Endodermal cell (in vitro differentiated cells): ENCODE measurements at regions not wholly inside any gene's neighbourhood (a gene's known extent, or its start where the extent isn't known, plus 50 kb on each side); places are given as distances from the start of the nearest gene placed in this dataset.

ENCODE experiments used
- DNase-seq: peaks from one replicate; pipeline ENCODE4 v3.0.0-alpha.2; 2017
- H3K27ac ChIP-seq: 2 replicates; pipeline ENCODE4 v1.5.1; 2013; ENCODE audit warnings: mild to moderate bottlenecking, low read depth, low read length, moderate library complexity
- H3K27me3 ChIP-seq: 2 replicates; pipeline ENCODE4 v1.6.1; 2013; ENCODE audit warnings: mild to moderate bottlenecking, low read length, moderate library complexity; ENCODE audit not compliant: insufficient read depth, control insufficient read depth, poor library complexity, severe bottlenecking
- H3K36me3 ChIP-seq: 2 replicates; pipeline ENCODE4 v1.7.0; 2013; ENCODE audit warnings: mild to moderate bottlenecking, low read length, moderate library complexity; ENCODE audit not compliant: control insufficient read depth, insufficient read depth
- H3K4me1 ChIP-seq: one replicate; pipeline ENCODE4 v1.7.0; 2013; ENCODE audit warnings: low read length; ENCODE audit not compliant: control insufficient read depth, insufficient read depth
- H3K4me3 ChIP-seq: 2 replicates; pipeline ENCODE4 v1.5.1; 2013; ENCODE audit warnings: mild to moderate bottlenecking, low read length, moderate library complexity
- H3K9ac ChIP-seq: 2 replicates; pipeline ENCODE4 v1.6.1; 2013; ENCODE audit warnings: mild to moderate bottlenecking, low read length, moderate library complexity; ENCODE audit not compliant: poor library complexity, severe bottlenecking; ENCODE audit errors: extremely low read depth
- H3K9me3 ChIP-seq: 2 replicates; pipeline ENCODE4 v1.6.1; 2013; ENCODE audit warnings: mild to moderate bottlenecking, low read length, moderate library complexity; ENCODE audit not compliant: control insufficient read depth
- H3K27ac Mint-ChIP-seq: 2 replicates; pipeline ENCODE4 v1.8.0; 2020; ENCODE audit warnings: mixed read lengths
- H3K27me3 Mint-ChIP-seq: 2 replicates; pipeline ENCODE4 v1.8.0; 2021; ENCODE audit warnings: mild to moderate bottlenecking, mixed read lengths; ENCODE audit not compliant: insufficient read depth
- H3K36me3 Mint-ChIP-seq: 2 replicates; pipeline ENCODE4 v1.8.0; 2020; ENCODE audit warnings: low read depth, mixed read lengths
- H3K4me1 Mint-ChIP-seq: 2 replicates; pipeline ENCODE4 v1.8.0; 2020; ENCODE audit warnings: mixed read lengths
- H3K4me3 Mint-ChIP-seq: 2 replicates; pipeline ENCODE4 v1.8.0; 2020; ENCODE audit warnings: mild to moderate bottlenecking, moderate library complexity, mixed read lengths
- H3K9me3 Mint-ChIP-seq: 2 replicates; pipeline ENCODE4 v1.8.0; 2020; ENCODE audit warnings: mild to moderate bottlenecking, mixed read lengths
- WGBS, 2 experiments: methylation state at CpG; one replicate each; pipeline versions ENCODE4 v1.1.5 to v1.1.7; 2013; ENCODE audit warnings: missing lambda C conversion rate in 2 of 2, mixed read lengths in 1 of 2; ENCODE audit not compliant: insufficient coverage in 1 of 2, insufficient read length in 1 of 2; 5-methylcytosine and 5-hydroxymethylcytosine counted together
- TF ChIP-seq, protein P1 (sequence below): fragments of 200-600 bp; sonication (generic); conservative IDR thresholded peaks from 2 replicates; pipeline ENCODE4 v1.5.0; 2021; ENCODE audit warnings: antibody characterized with exemption, mild to moderate bottlenecking

DNA sequence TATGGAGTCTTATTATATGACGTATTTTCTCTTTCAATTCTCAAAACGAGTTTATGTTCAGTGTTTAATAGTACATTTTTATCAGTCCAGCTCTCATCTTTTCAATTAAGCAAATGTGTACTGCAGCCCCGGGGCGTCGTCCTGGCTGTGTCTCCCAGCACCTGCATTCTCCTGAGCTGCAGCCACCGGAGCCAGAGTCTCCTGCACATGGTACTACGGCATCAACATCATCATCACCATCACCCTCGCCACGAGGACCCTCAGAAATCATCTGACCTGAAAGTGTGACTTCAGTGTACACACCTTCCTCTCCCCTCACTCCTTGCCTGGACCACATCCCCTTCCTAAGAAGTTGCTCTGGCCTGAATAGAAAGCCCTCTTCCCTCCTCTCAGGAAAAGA, 267.7 kb upstream of the ARID1B start:
- Mint-ChIP-seq H3K27ac (no peak overlapping the region), H3K27me3 (no peaks in the 10 kb centered on the region), H3K9me3 (no peaks in the 10 kb centered on the region), H3K36me3 (no peaks in the 10 kb centered on the region), H3K4me1 (peaks cover 7% of the 10 kb centered on the region), H3K4me3 (no peak overlapping the region)
- H3K4me1 ChIP-seq = no peaks in the 10 kb centered on the region
- H3K27me3 ChIP-seq = no peaks in the 10 kb centered on the region
- H3K4me3 ChIP-seq = no peak overlapping the region
- H3K36me3 ChIP-seq = no peaks in the 10 kb centered on the region
- DNase-seq = no peak
- no peak overlapping the region for H3K27ac ChIP-seq
- no peak overlapping the region for H3K9ac ChIP-seq
- 87 to 100% methylated on average over 6 to 9 of the region's 9 CpGs for WGBS, 2 experiments
- TF ChIP-seq, protein P1, sequence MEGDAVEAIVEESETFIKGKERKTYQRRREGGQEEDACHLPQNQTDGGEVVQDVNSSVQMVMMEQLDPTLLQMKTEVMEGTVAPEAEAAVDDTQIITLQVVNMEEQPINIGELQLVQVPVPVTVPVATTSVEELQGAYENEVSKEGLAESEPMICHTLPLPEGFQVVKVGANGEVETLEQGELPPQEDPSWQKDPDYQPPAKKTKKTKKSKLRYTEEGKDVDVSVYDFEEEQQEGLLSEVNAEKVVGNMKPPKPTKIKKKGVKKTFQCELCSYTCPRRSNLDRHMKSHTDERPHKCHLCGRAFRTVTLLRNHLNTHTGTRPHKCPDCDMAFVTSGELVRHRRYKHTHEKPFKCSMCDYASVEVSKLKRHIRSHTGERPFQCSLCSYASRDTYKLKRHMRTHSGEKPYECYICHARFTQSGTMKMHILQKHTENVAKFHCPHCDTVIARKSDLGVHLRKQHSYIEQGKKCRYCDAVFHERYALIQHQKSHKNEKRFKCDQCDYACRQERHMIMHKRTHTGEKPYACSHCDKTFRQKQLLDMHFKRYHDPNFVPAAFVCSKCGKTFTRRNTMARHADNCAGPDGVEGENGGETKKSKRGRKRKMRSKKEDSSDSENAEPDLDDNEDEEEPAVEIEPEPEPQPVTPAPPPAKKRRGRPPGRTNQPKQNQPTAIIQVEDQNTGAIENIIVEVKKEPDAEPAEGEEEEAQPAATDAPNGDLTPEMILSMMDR = no peak
- no peaks in the 10 kb centered on the region for H3K9me3 ChIP-seq

GRCh38 chr6:156508923-156509322, 268.3 kb upstream of the ARID1B start:
- Histone ChIP-seq H3K27ac (no peak overlapping the region), H3K4me1 (no peaks in the 10 kb centered on the region), H3K9me3 (no peaks in the 10 kb centered on the region), H3K27me3 (no peaks in the 10 kb centered on the region), H3K9ac (no peak overlapping the region), H3K36me3 (no peaks in the 10 kb centered on the region), H3K4me3 (no peak overlapping the region)
- Mint-ChIP-seq H3K36me3 (no peaks in the 10 kb centered on the region), H3K27me3 (no peaks in the 10 kb centered on the region), H3K4me3 (no peak overlapping the region), H3K9me3 (no peaks in the 10 kb centered on the region), H3K4me1 (peaks cover 7% of the 10 kb centered on the region), H3K27ac (no peak overlapping the region)
- TF ChIP-seq, protein P1 = no peak
- WGBS, 2 experiments = 92 to 93% methylated on average over 6 of the region's 6 CpGs
- no peak for DNase-seq

DNA sequence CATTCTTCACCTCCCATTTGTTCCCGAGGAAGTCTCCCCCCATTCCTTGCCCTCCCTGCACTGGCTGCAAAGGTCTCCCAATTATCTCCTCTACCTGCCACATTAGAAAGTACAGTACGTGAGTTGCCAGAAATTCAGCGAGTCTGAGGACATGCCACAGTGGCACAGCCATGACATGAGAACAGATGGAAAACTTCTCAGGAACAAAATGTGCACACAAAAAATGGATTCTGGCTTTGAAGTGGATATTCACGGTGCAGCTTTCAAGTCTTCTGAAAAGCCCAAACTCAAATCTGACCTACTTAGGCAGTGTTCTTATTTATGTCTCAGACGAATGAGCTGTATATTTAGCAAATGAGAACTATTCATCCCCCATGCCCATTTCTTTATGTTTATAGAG, 269.1 kb upstream of the ARID1B start:
- H3K9ac ChIP-seq = no peak overlapping the region
- H3K27ac ChIP-seq = no peak overlapping the region
- no peaks in the 10 kb centered on the region for H3K9me3 ChIP-seq
- Mint-ChIP-seq H3K4me1 (peaks cover 7% of the 10 kb centered on the region), H3K36me3 (no peaks in the 10 kb centered on the region), H3K27me3 (no peaks in the 10 kb centered on the region), H3K9me3 (no peaks in the 10 kb centered on the region), H3K27ac (no peak overlapping the region), H3K4me3 (no peak overlapping the region)
- no peaks in the 10 kb centered on the region for H3K27me3 ChIP-seq
- no peak overlapping the region for H3K4me3 ChIP-seq
- TF ChIP-seq, protein P1 = no peak
- H3K4me1 ChIP-seq = no peaks in the 10 kb centered on the region
- no peaks in the 10 kb centered on the region for H3K36me3 ChIP-seq
- DNase-seq = no peak
- whole genome bisulfite sequencing, 2 experiments = 87 to 93% methylated on average over 4 to 5 of the region's 5 CpGs
